IMR-90 (cell line): ENCODE measurements at regions not wholly inside any gene's neighbourhood (a gene's known extent, or its start where the extent isn't known, plus 50 kb on each side); places are given as distances from the start of the nearest gene placed in this dataset.

Experiments used
- ATAC-seq: fragments of 200-7000 bp; cut with Tn5 transposase; 2 replicates; pipeline ENCODE4 v1.9.1; 2020; ENCODE audit warnings: low read depth, mild to moderate bottlenecking, moderate library complexity
- BruUV-seq: library from RNA; stranded (reverse); fragments of 400-500 nt; replicated peaks from 2 replicates; lab custom pipeline; 2021; lab: Mats Ljungman, UMichigan
- CTCF ChIA-PET: fragments of 300-600 bp; formaldehyde crosslinking; extraction: SDS; loops from one replicate; lab custom pipeline; 2021; ENCODE audit warnings: antibody characterized with exemption; lab: Yijun Ruan, JAX
- POLR2A ChIA-PET: fragments of 300-600 bp; sonication (Branson Sonifier 250); formaldehyde crosslinking; loops from one replicate; lab custom pipeline; 2022; ENCODE audit warnings: antibody characterized with exemption; ENCODE audit not compliant: unreplicated experiment; lab: Charles Lee
- DNase-seq: peaks from one replicate; pipeline ENCODE4 v3.0.0; 2013
- H2AFZ ChIP-seq: replicated peaks from 2 replicates; pipeline ENCODE3; 2013; ENCODE audit warnings: low read length, mild to moderate bottlenecking; ENCODE audit not compliant: poor library complexity
- H2AK5ac ChIP-seq: 2 replicates; pipeline ENCODE4 v1.6.1; 2013; ENCODE audit warnings: low read depth, low read length, inconsistent platforms
- H2AK9ac ChIP-seq: replicated peaks from 2 replicates; pipeline ENCODE3; 2013; ENCODE audit warnings: mild to moderate bottlenecking, low read depth, low read length, moderate library complexity; ENCODE audit not compliant: poor library complexity
- H2BK120ac ChIP-seq: 2 replicates; pipeline ENCODE4 v1.6.1; 2013; ENCODE audit warnings: low read depth, low read length, inconsistent platforms
- H2BK15ac ChIP-seq: 3 replicates; pipeline ENCODE4 v1.6.1; 2013; ENCODE audit warnings: low read depth, low read length, inconsistent platforms
- H2BK20ac ChIP-seq: 2 replicates; pipeline ENCODE4 v1.6.1; 2013; ENCODE audit warnings: low read depth, mild to moderate bottlenecking, inconsistent platforms, low read length, moderate library complexity
- H2BK5ac ChIP-seq: 2 replicates; pipeline ENCODE4 v1.6.1; 2013; ENCODE audit warnings: mild to moderate bottlenecking, low read depth, low read length, inconsistent platforms; ENCODE audit not compliant: poor library complexity, severe bottlenecking
- H3K14ac ChIP-seq: replicated peaks from 2 replicates; pipeline ENCODE4 v1.6.1; 2013; ENCODE audit warnings: low read depth, low read length, inconsistent platforms
- H3K18ac ChIP-seq: 2 replicates; pipeline ENCODE4 v1.6.1; 2013; ENCODE audit warnings: low read depth, low read length, control low read depth
- H3K23ac ChIP-seq: 2 replicates; pipeline ENCODE4 v1.6.1; 2013; ENCODE audit warnings: low read depth, low read length, inconsistent platforms
- H3K27ac ChIP-seq: 2 replicates; pipeline ENCODE4 v1.5.1; 2013; ENCODE audit warnings: mild to moderate bottlenecking, control low read depth, low read length; ENCODE audit not compliant: insufficient read depth
- H3K27me3 ChIP-seq: 2 replicates; pipeline ENCODE4 v1.6.1; 2013; ENCODE audit warnings: low read length; ENCODE audit not compliant: control insufficient read depth, insufficient read depth
- H3K36me3 ChIP-seq: 2 replicates; pipeline ENCODE4 v1.6.1; 2013; ENCODE audit warnings: low read length, mixed read lengths; ENCODE audit not compliant: control insufficient read depth, insufficient read depth
- H3K4ac ChIP-seq: 2 replicates; pipeline ENCODE4 v1.6.1; 2013; ENCODE audit warnings: low read depth, low read length, inconsistent platforms
- H3K4me1 ChIP-seq: 2 replicates; pipeline ENCODE4 v1.6.1; 2013; ENCODE audit warnings: low read length, mixed read lengths; ENCODE audit not compliant: control insufficient read depth, insufficient read depth
- H3K4me2 ChIP-seq: 2 replicates; pipeline ENCODE4 v1.6.1; 2013; ENCODE audit warnings: low read depth, mild to moderate bottlenecking, control low read depth, low read length, moderate library complexity
- H3K4me3 ChIP-seq: 2 replicates; pipeline ENCODE4 v1.5.1; 2013; ENCODE audit warnings: low read depth, mild to moderate bottlenecking, control low read depth, low read length, moderate library complexity; ENCODE audit not compliant: insufficient read depth
- H3K56ac ChIP-seq: 2 replicates; pipeline ENCODE4 v1.6.1; 2013; ENCODE audit warnings: low read length, inconsistent platforms; ENCODE audit not compliant: insufficient read depth; ENCODE audit errors: extremely low read depth
- H3K79me1 ChIP-seq, 2 experiments: 2 replicates each; pipeline ENCODE4 v1.6.1; 2013; ENCODE audit warnings: low read length in 2 of 2, inconsistent platforms in 1 of 2, low read depth in 1 of 2
- H3K9ac ChIP-seq: 2 replicates; pipeline ENCODE4 v1.6.1; 2013; ENCODE audit warnings: low read depth, low read length, control low read depth
- H3K9me1 ChIP-seq: 2 replicates; pipeline ENCODE4 v1.6.1; 2013; ENCODE audit warnings: low read length, inconsistent platforms; ENCODE audit not compliant: insufficient read depth
- H3K9me3 ChIP-seq: 2 replicates; pipeline ENCODE4 v1.6.1; 2013; ENCODE audit warnings: low read length; ENCODE audit not compliant: control insufficient read depth, insufficient read depth
- H4K20me1 ChIP-seq: 2 replicates; pipeline ENCODE4 v1.6.1; 2013; ENCODE audit warnings: low read length, inconsistent platforms; ENCODE audit not compliant: insufficient read depth
- H4K5ac ChIP-seq: 2 replicates; pipeline ENCODE4 v1.6.1; 2013; ENCODE audit warnings: mild to moderate bottlenecking, low read depth, low read length, control low read depth
- H4K8ac ChIP-seq, 2 experiments: 2 replicates each; pipeline ENCODE4 v1.6.1; 2013; ENCODE audit warnings: low read depth in 2 of 2, low read length in 2 of 2, control low read depth in 1 of 2, inconsistent platforms in 1 of 2
- H4K91ac ChIP-seq: 2 replicates; pipeline ENCODE4 v1.6.1; 2013; ENCODE audit warnings: low read depth, low read length, inconsistent platforms; ENCODE audit not compliant: insufficient read depth
- BHLHE40 ChIP-seq: fragments of 150-350 bp; IDR thresholded peaks from 2 replicates; pipeline ENCODE4 v1.6.1; 2016; ENCODE audit warnings: mild to moderate bottlenecking, low read depth, low read length
- CEBPB ChIP-seq: IDR thresholded peaks from 2 replicates; pipeline ENCODE4 v1.6.1; 2012; ENCODE audit warnings: low read depth, low read length, improper control_type of control experiment
- ELK1 ChIP-seq: fragments of 150-350 bp; IDR thresholded peaks from 2 replicates; pipeline ENCODE4 v1.6.1; 2016; ENCODE audit warnings: low read depth, mild to moderate bottlenecking, low read length, moderate library complexity, borderline replicate concordance
- MAFK ChIP-seq: IDR thresholded peaks from 2 replicates; pipeline ENCODE4 v1.6.1; 2012; ENCODE audit warnings: low read depth, low read length, improper control_type of control experiment
- MAZ ChIP-seq: IDR thresholded peaks from 2 replicates; pipeline ENCODE4 v1.6.1; 2012; ENCODE audit warnings: low read depth, mild to moderate bottlenecking, low read length, improper control_type of control experiment, moderate library complexity, borderline replicate concordance
- NFE2L2 ChIP-seq: fragments of 150-350 bp; IDR thresholded peaks from 2 replicates; pipeline ENCODE4 v1.6.1; 2016; ENCODE audit warnings: low read depth, mild to moderate bottlenecking, low read length
- POLR2A ChIP-seq: IDR thresholded peaks from 2 replicates; pipeline ENCODE4 v1.6.1; 2012; ENCODE audit warnings: mild to moderate bottlenecking, low read depth, low read length
- RAD21 ChIP-seq: IDR thresholded peaks from 2 replicates; pipeline ENCODE4 v1.6.1; 2012; ENCODE audit warnings: low read length, improper control_type of control experiment
- RCOR1 ChIP-seq: IDR thresholded peaks from 2 replicates; pipeline ENCODE4 v1.6.1; 2012; ENCODE audit warnings: mild to moderate bottlenecking, low read length, improper control_type of control experiment; ENCODE audit not compliant: insufficient replicate concordance
- SMC3 ChIP-seq: fragments of 150-350 bp; IDR thresholded peaks from 2 replicates; pipeline ENCODE4 v1.6.1; 2016; ENCODE audit warnings: low read depth, mild to moderate bottlenecking, antibody characterized with exemption, low read length, moderate library complexity
- WGBS, 2 experiments: methylation state at CpG; one replicate each; pipeline versions ENCODE4 v1.1.5 to v1.1.7; 2013; ENCODE audit warnings: missing lambda C conversion rate in 2 of 2; ENCODE audit not compliant: insufficient read length in 1 of 2; ENCODE audit errors: extremely low coverage in 2 of 2; 5-methylcytosine and 5-hydroxymethylcytosine counted together
- dilution Hi-C: fragments of 300-500 bp; cut with HindIII; formaldehyde crosslinking; loops from one replicate; pipeline ENCODE4 v1.14.3; 2018; ENCODE audit warnings: low sequenced_read_pairs; ENCODE audit not compliant: unreplicated experiment
- in situ Hi-C: fragments of 300-500 bp; cut with MboI; formaldehyde crosslinking; loops from 3 replicates; pipeline ENCODE4 v1.14.3; 2019; ENCODE audit warnings: low sequenced_read_pairs, inconsistent platforms, mixed read lengths
- intact Hi-C: fragments of 100-400 bp; cut with micrococcal nuclease; formaldehyde crosslinking; loops from 2 replicates; pipeline ENCODE4 v1.10.0; 2022

- Histone ChIP-seq H2BK20ac (no peak overlapping the region), H4K91ac (no peak overlapping the region), H4K8ac (no peak overlapping the region), H3K36me3 (no peaks in the 10 kb centered on the region), H3K4me2 (no peak overlapping the region), H3K9ac (no peak overlapping the region), H2AK5ac (no peak overlapping the region), H3K79me1 (no peaks in the 10 kb centered on the region), H3K9me3 (no peaks in the 10 kb centered on the region), H3K27ac (no peak overlapping the region), H3K23ac (no peak overlapping the region), H3K4me3 (no peak overlapping the region), H3K4ac (no peak overlapping the region), H3K9me1 (no peaks in the 10 kb centered on the region), H3K4me1 (peaks cover 3% of the 10 kb centered on the region; the same call in 1 of the 2 replicates), H4K5ac (no peak overlapping the region), H2AK9ac (no peak overlapping the region), H2BK120ac (no peak overlapping the region), H3K14ac (no peak overlapping the region), H2BK15ac (no peak overlapping the region), H3K27me3 (no peaks in the 10 kb centered on the region), H3K18ac (no peak overlapping the region), H2BK5ac (no peak overlapping the region), H3K56ac (no peak overlapping the region), H2AFZ (no peak overlapping the region), H4K20me1 (no peaks in the 10 kb centered on the region)
- WGBS, 2 experiments: no CpG with 5 or more reads among the region's 4 CpGs
- POLR2A ChIA-PET: no interaction called here
- TF ChIP-seq RCOR1: no peak
- TF ChIP-seq ELK1: no peak
- TF ChIP-seq BHLHE40: no peak
- TF ChIP-seq MAFK: no peak
- TF ChIP-seq POLR2A: no peak
- no peak for TF ChIP-seq NFE2L2
- no peak for TF ChIP-seq CEBPB
- no peak for TF ChIP-seq RAD21
- TF ChIP-seq MAZ: no peak
- TF ChIP-seq SMC3: no peak
- intact Hi-C loops: no loop called here
- no peak for DNase-seq
- no TSS peak for BruUV-seq
- CTCF ChIA-PET: no interaction called here
- in situ Hi-C loops: no loop called here
- no peak for ATAC-seq
- dilution Hi-C loops: no loop called here
These were observed 202.3 kb upstream of the LMNTD1 start for GRCh38 chr12:25755136-25755970.
